Omental fat pad (tissue), 3 donors: ENCODE measurements at regions not wholly inside any gene's neighbourhood (a gene's known extent, or its start where the extent isn't known, plus 50 kb on each side); places are given as distances from the start of the nearest gene placed in this dataset.

Source experiments
- ATAC-seq: fragments of 150-250 bp; one replicate; pipeline ENCODE4 v1.9.1; 2016; ENCODE audit warnings: mild to moderate bottlenecking, moderate library complexity; ENCODE audit not compliant: low FRiP score
- DNase-seq: peaks from one replicate; pipeline ENCODE4 v3.0.0-alpha.2; 2019; ENCODE audit warnings: low spot score
- CTCF ChIP-seq, 3 donors: fragments of 450-650 bp; IDR thresholded peaks; one replicate each; pipeline ENCODE4 v1.5.1; 2016 to 2017; ENCODE audit warnings: antibody characterized with exemption in 3 of 3, mild to moderate bottlenecking in 3 of 3, moderate library complexity in 2 of 3

GRCh38 chrX:97691901-97692455 is 808.3 kb downstream of the RPA4 start:
- TF ChIP-seq CTCF (IDR thresholded peaks at IDR 0.05), result no peak
- ATAC-seq (no peak), DNase-seq (no peak)

- ATAC-seq, result no peak
- DNase-seq, result no peak
- TF ChIP-seq CTCF (IDR thresholded peaks at IDR 0.05), result no peak
Observed at GRCh38 chrX:97692575-97692974, 808.9 kb downstream of the RPA4 start.

GRCh38 chrX:97700547-97700946 is 816.8 kb downstream of the RPA4 start:
- no peak for DNase-seq
- no peak for TF ChIP-seq CTCF (IDR thresholded peaks at IDR 0.05)
- no peak for ATAC-seq

GRCh38 chrX:97704474-97704873 is 820.8 kb downstream of the RPA4 start:
- DNase-seq (no peak), ATAC-seq (no peak)
- TF ChIP-seq CTCF (IDR thresholded peaks at IDR 0.05), result no peak

- ATAC-seq (no peak), DNase-seq (no peak)
- no peak for TF ChIP-seq CTCF (IDR thresholded peaks at IDR 0.05)
Observed at GRCh38 chrX:97704881-97705280, 821.2 kb downstream of the RPA4 start.

GRCh38 chrX:97705936-97706335 is 822.2 kb downstream of the RPA4 start:
- no peak for ATAC-seq
- TF ChIP-seq CTCF (IDR thresholded peaks at IDR 0.05), result no peak
- no peak for DNase-seq

GRCh38 chrX:97714072-97714471 is 830.4 kb downstream of the RPA4 start:
- no peak for TF ChIP-seq CTCF (IDR thresholded peaks at IDR 0.05)
- ATAC-seq (no peak), DNase-seq (no peak)
